K562 (cell line): ENCODE measurements at regions not wholly inside any gene's neighbourhood (a gene's known extent, or its start where the extent isn't known, plus 50 kb on each side); places are given as distances from the start of the nearest gene placed in this dataset.
A peak's percentile ranks its signal among the peaks of the same experiment; 100 is the strongest.

Experiments used
- ATAC-seq: fragments of 200-7000 bp; cut with Tn5 transposase; 3 replicates; pipeline ENCODE4 v1.9.1; 2020; ENCODE audit warnings: moderate library complexity
- BruUV-seq: library from RNA; stranded (reverse); fragments of 400-500 nt; replicated peaks from 2 replicates; lab custom pipeline; 2021; lab: Mats Ljungman, UMichigan
- CTCF ChIA-PET: fragments of 300-600 bp; formaldehyde crosslinking; extraction: SDS; loops from one replicate; lab custom pipeline; 2021; ENCODE audit warnings: low intra/inter-chr PET ratio; lab: Yijun Ruan, JAX
- POLR2A ChIA-PET: fragments of 300-600, 350-650 bp; sonication (Branson Sonifier 250); formaldehyde crosslinking; extraction: SDS; loops from one replicate; lab custom pipeline; 2021; ENCODE audit warnings: antibody characterized with exemption, inconsistent platforms; lab: Yijun Ruan, JAX
- DNase-seq, 4 experiments: peaks; one replicate each; pipeline versions ENCODE4 v3.0.0 to v3.0.0-alpha.2; 2011 to 2018; ENCODE audit warnings: low spot score in 3 of 4, mixed read lengths in 3 of 4; ENCODE audit errors: extremely low read depth in 1 of 4
- FAIRE-seq: peaks from 2 replicates; lab custom pipeline; 2011; peaks lifted over from hg19 to GRCh38; lab: Jason Lieb, UNC
- H2AFZ ChIP-seq: 2 replicates; pipeline ENCODE4 v1.6.0; 2011; ENCODE audit warnings: low read depth, low read length, control low read depth, inconsistent platforms
- H3K27ac ChIP-seq: fragments of 200-600 bp; 3 replicates; pipeline ENCODE4 v1.8.0; 2011; ENCODE audit warnings: low read depth, mild to moderate bottlenecking, control low read depth, inconsistent platforms, low read length, moderate library complexity, mixed read lengths; ENCODE audit errors: extremely low read depth
- H3K27me3 ChIP-seq, 2 experiments: fragments of 300-600 bp in 1 of 2; 2 replicates in 1 of 2; 3 replicates in 1 of 2; pipeline versions ENCODE4 v1.6.0 to v1.8.0; 2011; ENCODE audit warnings: inconsistent platforms in 2 of 2, low read length in 2 of 2, mild to moderate bottlenecking in 1 of 2, mixed read lengths in 1 of 2, moderate library complexity in 1 of 2; ENCODE audit not compliant: control insufficient read depth in 2 of 2, insufficient read depth in 2 of 2
- H3K36me3 ChIP-seq: fragments of 300-600 bp; 3 replicates; pipeline ENCODE4 v1.8.0; 2011; ENCODE audit warnings: mild to moderate bottlenecking, low read length, inconsistent platforms; ENCODE audit not compliant: control insufficient read depth, insufficient read depth
- H3K4me1 ChIP-seq, 2 experiments: fragments of 200-600 bp in 1 of 2; replicated peaks in 1 of 2; 2 replicates in 1 of 2; 3 replicates in 1 of 2; pipeline versions ENCODE4 v1.5.1 to v1.8.0; 2011; ENCODE audit warnings: inconsistent platforms in 2 of 2, low read length in 2 of 2, mild to moderate bottlenecking in 1 of 2, mixed read lengths in 1 of 2, moderate library complexity in 1 of 2; ENCODE audit not compliant: control insufficient read depth in 2 of 2, insufficient read depth in 2 of 2
- H3K4me2 ChIP-seq: 2 replicates; pipeline ENCODE4 v1.6.1; 2011; ENCODE audit warnings: low read length, control low read depth, inconsistent platforms, mixed read lengths; ENCODE audit not compliant: insufficient read depth
- H3K4me3 ChIP-seq: fragments of 200-600 bp; sonication (generic), shearing (Covaris generic); 2 replicates; pipeline ENCODE4 v1.5.1; 2016; ENCODE audit warnings: control low read depth, inconsistent platforms
- H3K79me2 ChIP-seq: fragments of 200-600 bp; 3 replicates; pipeline ENCODE4 v1.8.0; 2011; ENCODE audit warnings: low read length, inconsistent platforms; ENCODE audit not compliant: control insufficient read depth, insufficient read depth
- H3K9ac ChIP-seq, 2 experiments: 2 replicates each; pipeline versions ENCODE4 v1.6.0 to v1.6.1; 2011; ENCODE audit warnings: low read depth in 2 of 2, low read length in 2 of 2, control low read depth in 1 of 2, inconsistent platforms in 1 of 2, mild to moderate bottlenecking in 1 of 2, mixed read lengths in 1 of 2; ENCODE audit not compliant: insufficient read depth in 1 of 2
- H3K9me1 ChIP-seq: one replicate; pipeline ENCODE4 v1.6.0; 2011; ENCODE audit warnings: inconsistent platforms, mild to moderate bottlenecking, low read length, moderate library complexity; ENCODE audit not compliant: control insufficient read depth, insufficient read depth
- H3K9me3 ChIP-seq: replicated peaks from 2 replicates; pipeline ENCODE4 v1.5.1; 2011; ENCODE audit warnings: low read depth, low read length, inconsistent platforms; ENCODE audit not compliant: control insufficient read depth, insufficient read depth
- H4K20me1 ChIP-seq: replicated peaks from 2 replicates; pipeline ENCODE4 v1.6.1; 2011; ENCODE audit warnings: low read length, inconsistent platforms, mixed read lengths; ENCODE audit not compliant: control insufficient read depth, insufficient read depth
- CCNT2 ChIP-seq: IDR thresholded peaks from 2 replicates; pipeline ENCODE4 v1.6.1; 2011; ENCODE audit warnings: borderline replicate concordance, low read depth, mild to moderate bottlenecking, moderate library complexity, mixed read lengths, low read length; ENCODE audit not compliant: insufficient read length; ENCODE audit errors: extremely low read depth
- CREM ChIP-seq: IDR thresholded peaks from 2 replicates; pipeline ENCODE4 v1.6.1; 2014; ENCODE audit warnings: antibody characterized with exemption, low read depth
- CXXC5 ChIP-seq: fragments of 250-450 bp; sonication (Bioruptor Pico); IDR thresholded peaks from 2 replicates; pipeline ENCODE4 v1.8.0; 2022; ENCODE audit warnings: inconsistent platforms, mild to moderate bottlenecking, moderate library complexity
- FOXK1 ChIP-seq: sonication (generic); formaldehyde crosslinking; IDR thresholded peaks from 2 replicates; pipeline ENCODE4 v1.8.0; 2022; ENCODE audit warnings: missing genetic modification reagents, mild to moderate bottlenecking, borderline replicate concordance
- GABPB2 ChIP-seq: fragments of 250-450 bp; sonication (Bioruptor Pico); conservative IDR thresholded peaks from 2 replicates; pipeline ENCODE4 v1.5.1; 2021; ENCODE audit warnings: mild to moderate bottlenecking
- HNRNPLL ChIP-seq: fragments of 200-400 bp; formaldehyde crosslinking; IDR thresholded peaks from 2 replicates; pipeline ENCODE4 v1.6.1; 2017; ENCODE audit warnings: low read length, low read depth, mild to moderate bottlenecking; ENCODE audit not compliant: poor library complexity, severe bottlenecking
- MBD2 ChIP-seq: sonication (generic); IDR thresholded peaks from 2 replicates; pipeline ENCODE4 v1.6.1; 2016; ENCODE audit warnings: low read depth, borderline replicate concordance
- PATZ1 ChIP-seq: fragments of 250-450 bp; sonication (Bioruptor Pico); IDR thresholded peaks from 2 replicates; pipeline ENCODE4 v1.5.0; 2020; ENCODE audit warnings: mild to moderate bottlenecking, borderline replicate concordance
- PTRF ChIP-seq: fragments of 450-650 bp; IDR thresholded peaks from 2 replicates; pipeline ENCODE4 v1.6.1; 2016; ENCODE audit warnings: mild to moderate bottlenecking, missing genetic modification characterization, missing compliant biosample characterization
- RAD21 ChIP-seq, 2 experiments: fragments of 250-450 bp in 1 of 2; fragments of 450-650 bp in 1 of 2; sonication (Bioruptor Pico) in 1 of 2; formaldehyde crosslinking in 1 of 2; IDR thresholded peaks in 1 of 2; conservative IDR thresholded peaks in 1 of 2; 2 replicates each; pipeline versions ENCODE4 v1.4.0 to v1.8.0; 2020 to 2022; ENCODE audit warnings: mild to moderate bottlenecking in 2 of 2, moderate library complexity in 1 of 2
- RFX1 ChIP-seq: fragments of 450-650 bp; IDR thresholded peaks from 2 replicates; pipeline ENCODE4 v1.6.1; 2016; ENCODE audit warnings: mild to moderate bottlenecking, moderate library complexity
- ZBTB7A ChIP-seq: IDR thresholded peaks from 2 replicates; pipeline ENCODE4 v1.6.1; 2011; ENCODE audit warnings: low read depth, mild to moderate bottlenecking, low read length, moderate library complexity, borderline replicate concordance; ENCODE audit not compliant: control insufficient read depth
- WGBS: fragments of 100-300 bp; shearing (Covaris generic); methylation state at CpG from one replicate; pipeline ENCODE4 v1.1.6; 2016; ENCODE audit warnings: low coverage, mixed read lengths; ENCODE audit not compliant: insufficient coverage; ENCODE audit errors: missing lambda C conversion rate; 5-methylcytosine and 5-hydroxymethylcytosine counted together
- in situ Hi-C: fragments of 300-500 bp; cut with MboI; formaldehyde crosslinking; loops from 4 replicates; pipeline ENCODE4 v1.15.0; 2018; ENCODE audit warnings: inconsistent platforms, mixed read lengths
- intact Hi-C: fragments of 100-400 bp; cut with micrococcal nuclease; formaldehyde crosslinking; loops from 2 replicates; pipeline ENCODE4 v1.14.2; 2022
- TF ChIP-seq, protein P1 (sequence below), 2 experiments: IDR thresholded peaks; 2 replicates each; pipeline ENCODE4 v1.6.1; 2011; ENCODE audit warnings: borderline replicate concordance in 1 of 2, control low read depth in 1 of 2, low read depth in 1 of 2, low read length in 1 of 2, mild to moderate bottlenecking in 1 of 2, mixed read lengths in 1 of 2, moderate library complexity in 1 of 2; ENCODE audit not compliant: insufficient read depth in 1 of 2, insufficient read length in 1 of 2, poor library complexity in 1 of 2, severe bottlenecking in 1 of 2; ENCODE audit errors: extremely low read depth in 1 of 2
- TF ChIP-seq, protein P2 (sequence below): sonication (generic); formaldehyde crosslinking; IDR thresholded peaks from 2 replicates; pipeline ENCODE4 v1.8.1; 2023; ENCODE audit warnings: mild to moderate bottlenecking, missing genetic modification reagents
- TF ChIP-seq, protein P3 (sequence below), 2 experiments: fragments of 450-650 bp in 1 of 2; sonication (generic) in 1 of 2; formaldehyde crosslinking; conservative IDR thresholded peaks; 2 replicates each; pipeline versions ENCODE4 v1.4.0 to v1.8.1; 2020 to 2022; ENCODE audit warnings: mild to moderate bottlenecking in 1 of 2, missing genetic modification reagents in 1 of 2

DNA sequence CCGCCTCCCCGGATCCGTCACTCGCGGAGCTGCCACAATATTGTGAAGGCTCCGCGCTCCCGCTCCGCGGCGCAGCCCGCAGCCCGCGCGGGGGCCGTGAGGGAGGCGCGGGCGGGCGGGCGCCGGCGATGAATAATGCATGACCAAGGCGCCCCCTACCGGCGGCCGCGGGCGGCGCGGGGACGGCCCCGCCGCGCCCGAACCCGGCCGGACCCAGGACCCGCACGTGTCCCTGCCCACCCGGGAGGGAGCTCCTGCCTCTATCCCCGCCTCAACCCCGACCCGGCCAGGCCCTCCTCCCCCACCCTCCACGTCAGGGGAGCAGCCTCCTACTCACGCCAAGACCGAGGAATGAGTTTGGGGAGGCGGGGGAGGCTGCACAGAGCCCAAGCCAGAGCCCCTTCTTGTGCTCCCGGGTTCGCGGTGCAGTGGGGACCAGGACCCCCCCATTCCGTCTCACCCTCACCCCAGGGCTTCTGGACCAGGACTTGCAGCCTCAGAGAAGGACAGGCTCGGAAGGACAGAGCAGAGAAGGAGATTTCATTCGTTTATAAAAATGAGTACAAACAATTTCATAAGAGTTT is 70.8 kb upstream of the CASZ1 start:
- Histone ChIP-seq H3K27me3 (peaks cover 40 to 64% of the 10 kb centered on the region in 2 experiments), H3K4me1 (peaks cover 0 to 13% of the 10 kb centered on the region in 2 experiments; a peak in 3 of 5 replicates), H4K20me1 (peaks cover 19% of the 10 kb centered on the region; the same call in 1 of the 2 replicates), H3K27ac (no peak overlapping the region), H3K79me2 (no peaks in the 10 kb centered on the region), H3K9ac (peak overlapping the region in 1 of 2 experiments; percentile 86; a peak in 2 of 4 replicates), H3K9me3 (no peaks in the 10 kb centered on the region), H3K4me3 (peak overlapping the region; percentile 31; the same call in 1 of the 2 replicates), H3K4me2 (peak overlapping the region; percentile 49), H3K9me1 (no peaks in the 10 kb centered on the region), H2AFZ (peak overlapping the region; percentile 80), H3K36me3 (no peaks in the 10 kb centered on the region)
- DNase-seq, result peak; percentile 78 to 93 (median 88)
- peak; percentile 97 for ATAC-seq
- ChIA-PET POLR2A (interaction anchor here (1.0 to 1.1 kb wide), 2 partner anchors 17 to 22 kb away, joined by 3 to 4 read pairs; no protein-coding TSS in a partner anchor), CTCF (interaction anchor here (0.6 to 2.1 kb wide), 4 partner anchors 349 to 1238 kb away, joined by 4 to 15 read pairs (median 6); no protein-coding TSS in a partner anchor)
- in situ Hi-C loops, result loop anchor here (10.0 kb wide), 1 partner anchor 272 kb away; no protein-coding TSS in a partner anchor
- no peak for FAIRE-seq
- no TSS peak for BruUV-seq
- under 1% methylated on average over 33 of the region's 54 CpGs for WGBS
- intact Hi-C loops, result loop anchor here (1.0 to 10.0 kb wide), 4 partner anchors 40 to 438 kb away; no protein-coding TSS in a partner anchor
- TF ChIP-seq GABPB2 (CRISPR knock-in tag), result no peak
- TF ChIP-seq PATZ1 (CRISPR knock-in tag), result no peak
- no peak for TF ChIP-seq FOXK1
- TF ChIP-seq HNRNPLL, result no peak
- no peak for TF ChIP-seq PTRF (tag)
- TF ChIP-seq, protein P1, sequence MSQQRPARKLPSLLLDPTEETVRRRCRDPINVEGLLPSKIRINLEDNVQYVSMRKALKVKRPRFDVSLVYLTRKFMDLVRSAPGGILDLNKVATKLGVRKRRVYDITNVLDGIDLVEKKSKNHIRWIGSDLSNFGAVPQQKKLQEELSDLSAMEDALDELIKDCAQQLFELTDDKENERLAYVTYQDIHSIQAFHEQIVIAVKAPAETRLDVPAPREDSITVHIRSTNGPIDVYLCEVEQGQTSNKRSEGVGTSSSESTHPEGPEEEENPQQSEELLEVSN (IDR thresholded peaks at IDR 0.05; ENCODE audit: borderline replicate concordance in 1 of 2, extremely low read depth in 1 of 2, insufficient read depth in 1 of 2, insufficient read length in 1 of 2, low read depth in 1 of 2, low read length in 1 of 2, poor library complexity in 1 of 2, severe bottlenecking in 1 of 2), result peak in 1 of 2 experiments; percentile 72
- TF ChIP-seq, protein P2, sequence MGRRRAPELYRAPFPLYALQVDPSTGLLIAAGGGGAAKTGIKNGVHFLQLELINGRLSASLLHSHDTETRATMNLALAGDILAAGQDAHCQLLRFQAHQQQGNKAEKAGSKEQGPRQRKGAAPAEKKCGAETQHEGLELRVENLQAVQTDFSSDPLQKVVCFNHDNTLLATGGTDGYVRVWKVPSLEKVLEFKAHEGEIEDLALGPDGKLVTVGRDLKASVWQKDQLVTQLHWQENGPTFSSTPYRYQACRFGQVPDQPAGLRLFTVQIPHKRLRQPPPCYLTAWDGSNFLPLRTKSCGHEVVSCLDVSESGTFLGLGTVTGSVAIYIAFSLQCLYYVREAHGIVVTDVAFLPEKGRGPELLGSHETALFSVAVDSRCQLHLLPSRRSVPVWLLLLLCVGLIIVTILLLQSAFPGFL (CRISPR knock-in tag), result no peak
- TF ChIP-seq RFX1, result no peak
- TF ChIP-seq, protein P3, sequence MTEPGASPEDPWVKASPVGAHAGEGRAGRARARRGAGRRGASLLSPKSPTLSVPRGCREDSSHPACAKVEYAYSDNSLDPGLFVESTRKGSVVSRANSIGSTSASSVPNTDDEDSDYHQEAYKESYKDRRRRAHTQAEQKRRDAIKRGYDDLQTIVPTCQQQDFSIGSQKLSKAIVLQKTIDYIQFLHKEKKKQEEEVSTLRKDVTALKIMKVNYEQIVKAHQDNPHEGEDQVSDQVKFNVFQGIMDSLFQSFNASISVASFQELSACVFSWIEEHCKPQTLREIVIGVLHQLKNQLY (CRISPR knock-in tag; conservative IDR thresholded peaks at IDR 0.05), result no peak
- TF ChIP-seq MBD2, result no peak
- TF ChIP-seq CREM, result 0 out of 2 replicates have a peak, but pooled peaks have one; percentile 12
- peak; percentile 87 for TF ChIP-seq ZBTB7A
- TF ChIP-seq RAD21 (CRISPR knock-in tag; conservative IDR thresholded peaks at IDR 0.05 in 1 of 2, IDR thresholded peaks at IDR 0.05 in 1 of 2), result peak; percentile 60 to 84
- TF ChIP-seq CCNT2, result peak; percentile 27
- peak; percentile 73 for TF ChIP-seq CXXC5 (CRISPR knock-in tag)
